Ishikawa (cell line): ENCODE measurements at regions not wholly inside any gene's neighbourhood (a gene's known extent, or its start where the extent isn't known, plus 50 kb on each side); places are given as distances from the start of the nearest gene placed in this dataset.

Experiments used
- CEBPB ChIP-seq: IDR thresholded peaks from 2 replicates; pipeline ENCODE4 v1.6.1; 2012
- CREB1 ChIP-seq: IDR thresholded peaks from 2 replicates; pipeline ENCODE4 v1.6.1; 2012; ENCODE audit warnings: low read depth
- EGR1 ChIP-seq: IDR thresholded peaks from 2 replicates; pipeline ENCODE4 v1.6.1; 2012
- EP300 ChIP-seq: IDR thresholded peaks from 2 replicates; pipeline ENCODE4 v1.6.1; 2012; ENCODE audit warnings: borderline replicate concordance
- FOXM1 ChIP-seq: IDR thresholded peaks from 2 replicates; pipeline ENCODE4 v1.6.1; 2012; ENCODE audit warnings: low read depth, borderline replicate concordance
- NFIC ChIP-seq: IDR thresholded peaks from 2 replicates; pipeline ENCODE4 v1.6.1; 2012
- RAD21 ChIP-seq: IDR thresholded peaks from 2 replicates; pipeline ENCODE4 v1.6.1; 2012; ENCODE audit warnings: low read depth
- TAF1 ChIP-seq: IDR thresholded peaks from 2 replicates; pipeline ENCODE4 v1.6.1; 2012; ENCODE audit warnings: low read depth, mild to moderate bottlenecking
- TCF12 ChIP-seq: IDR thresholded peaks from 2 replicates; pipeline ENCODE4 v1.6.1; 2012; ENCODE audit warnings: low read depth
- TEAD4 ChIP-seq: IDR thresholded peaks from 2 replicates; pipeline ENCODE4 v1.6.1; 2012
- YY1 ChIP-seq: IDR thresholded peaks from 2 replicates; pipeline ENCODE4 v1.6.1; 2012; ENCODE audit warnings: low read depth
- ZBTB7A ChIP-seq: IDR thresholded peaks from 2 replicates; pipeline ENCODE4 v1.6.1; 2012; ENCODE audit warnings: low read depth
- TF ChIP-seq, protein P1 (sequence below): IDR thresholded peaks from 2 replicates; pipeline ENCODE4 v1.6.1; 2012
- TF ChIP-seq, protein P2 (sequence below): IDR thresholded peaks from 2 replicates; pipeline ENCODE4 v1.6.1; 2012
- TF ChIP-seq, protein P3 (sequence below): IDR thresholded peaks from 2 replicates; pipeline ENCODE4 v1.6.1; 2012; ENCODE audit warnings: low read depth, mild to moderate bottlenecking

DNA sequence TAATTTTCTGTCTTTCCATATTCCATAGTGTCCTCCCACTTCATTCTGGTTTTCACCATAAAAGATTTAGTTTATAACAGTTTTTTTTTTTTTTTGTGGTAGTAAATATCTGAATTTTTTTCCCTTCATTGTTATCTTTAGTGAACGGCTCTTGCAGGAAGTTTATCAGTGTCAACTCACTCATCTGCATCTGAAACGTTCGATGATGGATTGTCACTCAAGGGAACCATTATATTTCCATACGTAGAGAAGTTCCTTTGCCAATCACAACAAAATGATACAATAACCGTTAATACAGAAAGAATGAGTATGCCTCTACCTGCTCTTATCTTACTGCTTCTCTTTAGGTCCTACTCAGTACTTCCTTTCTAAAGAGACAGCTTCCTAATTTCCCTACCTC, 651.2 kb upstream of the KCNMB2 start:
- TF ChIP-seq TAF1 (no peak), YY1 (no peak), CEBPB (no peak), RAD21 (no peak), TEAD4 (no peak), ZBTB7A (no peak), CREB1 (no peak), EGR1 (no peak), EP300 (no peak), TCF12 (no peak), FOXM1 (no peak)
- TF ChIP-seq, protein P1, sequence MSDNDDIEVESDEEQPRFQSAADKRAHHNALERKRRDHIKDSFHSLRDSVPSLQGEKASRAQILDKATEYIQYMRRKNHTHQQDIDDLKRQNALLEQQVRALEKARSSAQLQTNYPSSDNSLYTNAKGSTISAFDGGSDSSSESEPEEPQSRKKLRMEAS, result no peak

DNA sequence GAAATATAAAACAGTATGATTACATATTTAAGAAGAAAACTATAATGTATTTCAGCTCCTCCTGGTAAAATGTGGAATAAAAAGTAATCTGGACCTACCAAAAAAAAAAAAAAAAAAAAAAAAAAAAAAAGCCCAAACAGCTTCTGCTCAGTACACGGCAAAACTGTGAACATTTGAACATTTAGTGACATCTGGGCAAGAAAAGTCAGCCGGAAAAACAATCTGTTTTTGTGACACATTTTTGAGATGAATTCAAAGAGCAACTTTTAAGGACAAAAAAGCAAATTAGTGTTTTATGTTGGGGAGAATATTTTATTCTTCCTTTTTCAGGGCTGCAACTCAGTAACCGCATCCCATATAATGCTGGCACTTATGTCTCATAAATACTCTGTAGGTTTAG, 649.7 kb upstream of the KCNMB2 start:
- TF ChIP-seq EP300 (no peak), TAF1 (no peak), NFIC (no peak), TEAD4 (no peak), CREB1 (no peak), YY1 (no peak)
- TF ChIP-seq, protein P2, sequence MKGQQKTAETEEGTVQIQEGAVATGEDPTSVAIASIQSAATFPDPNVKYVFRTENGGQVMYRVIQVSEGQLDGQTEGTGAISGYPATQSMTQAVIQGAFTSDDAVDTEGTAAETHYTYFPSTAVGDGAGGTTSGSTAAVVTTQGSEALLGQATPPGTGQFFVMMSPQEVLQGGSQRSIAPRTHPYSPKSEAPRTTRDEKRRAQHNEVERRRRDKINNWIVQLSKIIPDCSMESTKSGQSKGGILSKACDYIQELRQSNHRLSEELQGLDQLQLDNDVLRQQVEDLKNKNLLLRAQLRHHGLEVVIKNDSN, result no peak

DNA sequence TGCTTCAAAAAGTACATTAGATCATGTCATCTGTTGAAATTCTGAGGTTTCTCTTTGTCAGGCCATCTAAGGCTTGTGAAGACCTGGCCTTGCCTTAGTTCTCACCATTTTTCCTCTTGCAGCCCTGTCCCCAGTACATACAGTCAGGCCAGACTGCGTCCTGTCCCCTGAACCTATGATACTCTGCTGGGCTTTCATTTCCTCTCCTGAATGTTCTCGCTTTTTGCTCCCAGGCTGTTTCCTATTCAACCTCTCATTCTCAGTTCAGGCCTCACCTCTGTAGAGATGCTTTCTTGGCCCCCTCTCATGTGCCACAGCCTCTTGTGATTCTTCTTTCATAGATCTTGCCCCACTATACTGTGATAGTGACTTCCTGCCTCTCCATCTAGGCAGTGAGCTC, 648.8 kb upstream of the KCNMB2 start:
- TF ChIP-seq NFIC (no peak), CREB1 (no peak), EGR1 (no peak), YY1 (no peak), RAD21 (no peak), TCF12 (no peak), CEBPB (no peak), FOXM1 (no peak), ZBTB7A (no peak), TAF1 (no peak), EP300 (no peak), TEAD4 (no peak)
- TF ChIP-seq, protein P1, result no peak

DNA sequence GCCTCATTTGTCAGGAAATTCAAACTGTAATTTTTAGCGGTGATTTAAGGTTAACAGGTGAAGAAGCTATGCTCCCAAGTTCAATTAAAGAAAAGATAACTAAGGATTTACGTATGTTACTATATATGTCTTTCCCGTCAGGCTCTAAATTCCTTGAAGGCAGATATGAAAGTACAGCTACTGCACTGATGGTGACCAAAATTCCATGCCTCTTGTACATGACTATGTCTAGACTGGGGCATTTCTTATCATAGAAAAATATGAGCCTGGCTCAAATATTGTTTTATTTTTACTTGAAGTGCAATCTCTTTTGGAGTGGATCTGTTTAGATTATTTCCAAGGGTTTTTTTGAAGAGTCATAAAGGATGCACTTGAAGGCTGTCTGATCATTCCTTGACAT, 647.1 kb upstream of the KCNMB2 start:
- TF ChIP-seq EP300 (no peak), TAF1 (no peak), EGR1 (no peak), TCF12 (no peak), ZBTB7A (no peak), FOXM1 (no peak), NFIC (no peak)
- TF ChIP-seq, protein P1, result no peak
- TF ChIP-seq, protein P3, sequence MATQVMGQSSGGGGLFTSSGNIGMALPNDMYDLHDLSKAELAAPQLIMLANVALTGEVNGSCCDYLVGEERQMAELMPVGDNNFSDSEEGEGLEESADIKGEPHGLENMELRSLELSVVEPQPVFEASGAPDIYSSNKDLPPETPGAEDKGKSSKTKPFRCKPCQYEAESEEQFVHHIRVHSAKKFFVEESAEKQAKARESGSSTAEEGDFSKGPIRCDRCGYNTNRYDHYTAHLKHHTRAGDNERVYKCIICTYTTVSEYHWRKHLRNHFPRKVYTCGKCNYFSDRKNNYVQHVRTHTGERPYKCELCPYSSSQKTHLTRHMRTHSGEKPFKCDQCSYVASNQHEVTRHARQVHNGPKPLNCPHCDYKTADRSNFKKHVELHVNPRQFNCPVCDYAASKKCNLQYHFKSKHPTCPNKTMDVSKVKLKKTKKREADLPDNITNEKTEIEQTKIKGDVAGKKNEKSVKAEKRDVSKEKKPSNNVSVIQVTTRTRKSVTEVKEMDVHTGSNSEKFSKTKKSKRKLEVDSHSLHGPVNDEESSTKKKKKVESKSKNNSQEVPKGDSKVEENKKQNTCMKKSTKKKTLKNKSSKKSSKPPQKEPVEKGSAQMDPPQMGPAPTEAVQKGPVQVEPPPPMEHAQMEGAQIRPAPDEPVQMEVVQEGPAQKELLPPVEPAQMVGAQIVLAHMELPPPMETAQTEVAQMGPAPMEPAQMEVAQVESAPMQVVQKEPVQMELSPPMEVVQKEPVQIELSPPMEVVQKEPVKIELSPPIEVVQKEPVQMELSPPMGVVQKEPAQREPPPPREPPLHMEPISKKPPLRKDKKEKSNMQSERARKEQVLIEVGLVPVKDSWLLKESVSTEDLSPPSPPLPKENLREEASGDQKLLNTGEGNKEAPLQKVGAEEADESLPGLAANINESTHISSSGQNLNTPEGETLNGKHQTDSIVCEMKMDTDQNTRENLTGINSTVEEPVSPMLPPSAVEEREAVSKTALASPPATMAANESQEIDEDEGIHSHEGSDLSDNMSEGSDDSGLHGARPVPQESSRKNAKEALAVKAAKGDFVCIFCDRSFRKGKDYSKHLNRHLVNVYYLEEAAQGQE, result no peak
- TF ChIP-seq, protein P2, result no peak

DNA sequence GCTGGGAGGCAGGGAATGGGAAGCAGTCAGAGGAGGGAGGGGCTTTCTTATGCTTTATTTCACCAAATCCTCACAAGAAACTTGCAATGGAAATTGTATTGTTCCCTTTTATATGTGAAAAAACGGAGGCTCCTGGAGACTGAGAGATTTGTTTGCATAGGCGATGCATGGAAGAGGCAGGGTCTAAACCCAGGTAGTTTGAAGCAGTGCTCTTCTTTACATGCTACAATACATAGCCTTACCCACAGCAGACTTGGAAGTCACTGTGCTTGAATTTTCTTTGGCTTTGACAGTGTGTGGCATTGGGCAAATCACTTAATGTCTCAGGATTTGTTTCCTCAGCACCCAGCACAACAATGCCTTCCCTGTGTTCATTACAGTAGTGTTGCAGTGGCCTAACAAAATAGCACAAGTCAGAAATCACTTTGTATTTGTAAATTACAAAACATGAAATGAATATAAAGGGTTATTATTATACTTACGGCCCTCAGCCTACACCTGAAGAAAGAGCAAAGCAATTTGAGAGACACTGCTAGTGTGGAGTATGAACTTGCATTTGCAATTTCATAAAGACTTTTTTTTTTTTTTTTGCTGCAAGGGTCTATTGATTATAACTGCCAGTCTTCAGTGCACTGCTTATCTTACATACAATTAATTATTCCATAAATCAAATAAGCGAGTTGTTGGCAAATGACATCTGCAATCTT, 646.4 kb upstream of the KCNMB2 start:
- no peak for TF ChIP-seq TCF12
- no peak for TF ChIP-seq YY1
- TF ChIP-seq, protein P3, result no peak
- TF ChIP-seq TAF1, result no peak
- TF ChIP-seq, protein P2, result no peak
- TF ChIP-seq FOXM1, result no peak
- no peak for TF ChIP-seq ZBTB7A
- TF ChIP-seq, protein P1, result no peak
- no peak for TF ChIP-seq NFIC
- TF ChIP-seq CREB1, result no peak
- no peak for TF ChIP-seq CEBPB
- no peak for TF ChIP-seq EGR1
- no peak for TF ChIP-seq TEAD4
- no peak for TF ChIP-seq EP300
- TF ChIP-seq RAD21, result no peak
